HG02642 (cell line): ENCODE measurements at regions not wholly inside any gene's neighbourhood (a gene's known extent, or its start where the extent isn't known, plus 50 kb on each side); places are given as distances from the start of the nearest gene placed in this dataset.

Experiments
- ATAC-seq: cut with Tn5 transposase; IDR thresholded peaks from one replicate; pipeline ENCODE4 v1.9.1; 2021; ENCODE audit warnings: mild to moderate bottlenecking; ENCODE audit not compliant: unreplicated experiment, poor library complexity

DNA sequence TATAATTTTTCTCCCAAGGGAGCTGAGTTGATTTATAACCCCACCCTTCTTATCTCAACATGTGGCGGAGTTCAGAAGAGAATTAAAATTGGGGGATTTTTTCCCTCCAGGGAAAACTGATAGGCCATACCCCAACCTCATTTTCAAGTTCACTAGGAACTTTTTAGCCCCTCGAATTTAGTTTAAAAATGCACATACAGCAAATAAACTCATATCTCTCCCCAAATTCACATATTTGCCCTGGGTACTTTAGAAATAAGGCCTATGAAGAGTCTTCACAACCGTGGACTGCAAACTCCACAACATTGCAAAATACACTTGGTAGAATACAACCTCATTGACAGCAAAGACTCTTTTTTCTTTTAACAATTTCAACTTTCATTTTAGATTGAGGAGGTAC lies 206.7 kb upstream of the LEF1 start:
- ATAC-seq: no peak

DNA sequence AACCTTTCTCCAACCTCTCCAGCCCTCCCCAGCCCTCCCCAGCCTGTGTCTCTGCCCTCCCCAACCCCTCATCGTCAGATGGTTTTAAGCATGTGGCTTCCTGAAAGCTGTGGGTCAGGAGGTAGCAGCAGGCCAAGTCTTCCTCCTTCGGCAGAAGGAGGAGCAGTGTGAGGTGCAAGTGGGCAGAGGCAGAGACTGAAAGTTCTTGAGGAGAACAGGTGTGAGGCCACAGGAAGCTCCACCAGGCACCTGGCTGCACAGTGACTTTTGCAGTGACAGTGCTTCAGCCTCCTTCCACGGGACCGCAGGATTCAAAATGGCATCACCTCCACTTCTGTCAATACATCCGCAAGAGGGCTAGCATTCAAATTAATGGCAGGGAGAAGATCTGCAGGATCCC lies 203.9 kb upstream of the LEF1 start:
- no peak for ATAC-seq

DNA sequence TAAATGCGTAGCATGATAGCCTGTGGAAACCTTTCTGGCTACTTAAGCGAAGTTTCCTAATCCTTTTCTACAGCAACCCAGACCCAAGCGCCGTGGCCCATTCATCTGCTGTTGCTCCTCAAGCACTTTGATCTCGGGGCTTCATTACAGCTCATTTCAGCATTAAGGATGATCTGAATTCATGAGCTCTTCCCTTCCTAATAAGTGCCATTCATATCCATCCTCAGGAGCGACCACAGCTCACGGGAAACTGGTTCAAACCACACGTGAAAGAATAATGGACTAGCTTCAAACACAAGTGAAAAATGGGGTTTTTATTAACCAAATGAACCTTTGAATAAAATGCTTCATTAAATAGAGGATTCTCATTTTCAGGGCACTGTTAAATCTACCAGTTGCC lies 202.6 kb upstream of the LEF1 start:
- ATAC-seq: no peak

DNA sequence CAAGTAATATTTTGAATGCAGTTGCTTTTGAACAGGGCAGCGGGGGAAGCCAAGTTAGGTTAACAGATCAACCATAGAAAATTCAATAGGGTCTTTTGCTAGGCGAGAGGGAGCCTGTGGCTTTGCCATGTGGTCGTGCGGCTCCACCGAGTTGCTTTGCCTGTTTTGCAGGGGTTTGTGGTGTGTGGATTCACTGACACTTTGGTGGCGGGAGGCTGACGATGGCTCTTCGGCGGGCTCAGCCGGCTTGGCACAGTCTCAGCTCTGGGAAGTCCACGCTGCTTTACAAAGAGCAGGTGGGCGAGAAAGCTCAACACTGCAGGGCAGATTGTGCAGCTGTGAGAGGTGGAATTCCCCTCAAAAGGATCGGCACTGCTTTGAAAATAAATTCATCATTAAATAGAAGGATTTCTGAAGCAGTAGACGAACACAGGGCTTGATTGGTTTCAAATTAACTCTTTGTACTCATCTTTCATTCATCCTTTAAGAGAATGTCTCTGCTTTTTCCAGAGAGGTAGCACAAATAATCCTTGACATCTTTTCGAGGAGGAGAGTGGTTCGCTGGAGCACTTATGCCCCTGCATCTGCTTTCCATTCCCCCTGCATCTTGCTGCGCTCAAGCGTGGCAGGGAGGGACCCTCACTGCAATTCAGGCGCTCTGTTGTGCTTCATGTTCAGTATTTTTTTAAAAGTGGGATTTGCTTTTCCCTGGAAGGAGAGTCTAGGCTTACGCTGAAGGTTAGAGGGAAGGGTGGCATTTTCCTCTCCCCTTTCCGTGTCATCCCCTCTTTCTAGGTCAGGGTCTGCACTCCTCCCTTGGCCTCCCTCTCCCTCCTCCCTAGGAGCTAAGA lies 201.8 kb upstream of the LEF1 start:
- no peak for ATAC-seq

DNA sequence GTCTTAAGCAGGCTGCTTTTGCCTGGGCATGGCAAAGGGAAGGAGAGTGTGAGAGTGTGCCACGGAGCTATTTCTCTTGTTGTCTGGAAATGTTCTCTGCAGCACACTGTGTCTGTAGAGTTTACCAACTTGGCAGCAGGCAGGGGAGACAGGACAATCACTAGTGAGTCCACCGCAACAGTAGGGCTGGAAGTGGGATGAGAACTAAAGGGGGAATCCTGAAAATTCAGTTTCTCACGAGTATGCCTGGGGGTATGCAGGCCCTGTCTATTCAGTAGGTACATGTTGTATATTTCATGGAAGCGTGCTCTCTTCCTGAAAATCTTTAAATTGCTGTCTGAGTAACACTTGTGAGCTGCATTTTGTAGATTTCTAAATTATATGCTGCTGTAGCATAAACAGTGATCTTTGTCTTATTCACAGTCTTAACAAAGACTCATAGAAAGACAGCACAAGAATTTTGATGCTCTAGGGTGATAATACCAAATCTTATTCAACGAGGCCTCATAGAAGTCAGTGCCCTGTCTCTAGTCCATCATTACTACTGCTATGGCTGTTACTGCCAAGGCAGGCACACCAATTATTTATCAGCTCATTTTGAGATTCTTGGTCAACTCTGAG lies 200.4 kb upstream of the LEF1 start:
- no peak for ATAC-seq

DNA sequence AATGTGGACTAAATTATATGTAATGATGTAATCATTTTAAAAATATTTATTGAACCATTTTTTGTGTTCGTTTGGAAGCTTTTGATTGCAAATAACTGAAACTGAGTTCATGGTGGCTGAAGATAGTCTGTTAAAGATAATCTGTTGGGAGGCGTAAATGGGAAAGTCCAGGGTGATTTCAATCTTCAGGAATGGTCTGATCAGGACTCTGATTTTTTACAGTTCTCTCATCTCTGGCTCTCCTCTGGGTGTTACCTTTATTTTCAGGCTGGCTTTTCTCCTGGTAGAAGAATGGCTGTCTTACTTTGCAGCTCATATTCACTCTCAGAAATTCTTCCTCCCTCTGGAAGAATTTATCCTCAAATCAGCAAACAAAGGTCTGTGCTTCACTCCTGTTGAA lies 199.0 kb upstream of the LEF1 start:
- no peak for ATAC-seq

DNA sequence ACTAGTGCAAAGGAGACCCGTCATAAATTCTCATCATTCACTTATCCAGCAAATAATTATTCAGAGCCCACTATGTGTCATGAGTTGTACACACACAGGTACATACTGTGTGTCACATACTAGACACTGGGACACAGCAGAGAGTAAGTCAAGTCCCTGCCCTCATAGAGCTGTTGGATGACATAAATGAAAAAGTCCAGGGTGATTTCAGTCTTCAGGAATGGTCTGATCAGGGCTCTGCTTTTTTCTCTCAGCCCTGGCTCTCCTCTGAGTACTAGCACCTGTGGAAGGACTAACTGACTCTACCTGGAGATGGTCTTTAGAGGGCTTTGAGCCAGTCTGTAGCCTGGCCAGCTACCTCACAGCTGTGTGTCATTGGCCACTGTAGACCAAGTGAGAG lies 198.0 kb upstream of the LEF1 start:
- ATAC-seq: no peak

DNA sequence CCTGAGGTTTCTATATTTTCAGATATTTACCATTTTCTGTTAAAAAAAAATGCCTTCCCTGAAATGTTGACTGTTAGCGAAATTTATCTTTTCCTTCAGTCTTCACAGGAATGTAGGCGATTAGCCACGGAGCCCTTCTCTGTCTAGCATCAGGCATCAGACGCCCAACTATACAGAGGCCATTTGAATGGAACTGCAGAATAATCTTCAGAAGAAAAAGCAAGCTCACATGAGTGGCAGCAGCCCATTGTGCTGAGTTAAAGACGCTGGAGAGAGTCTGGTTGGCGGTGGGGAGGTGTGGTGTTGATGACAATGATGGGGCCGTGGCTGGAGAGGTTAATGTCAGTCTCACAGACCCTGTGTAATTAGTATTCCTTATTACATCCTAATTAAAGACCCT lies 196.8 kb upstream of the LEF1 start:
- ATAC-seq: no peak

DNA sequence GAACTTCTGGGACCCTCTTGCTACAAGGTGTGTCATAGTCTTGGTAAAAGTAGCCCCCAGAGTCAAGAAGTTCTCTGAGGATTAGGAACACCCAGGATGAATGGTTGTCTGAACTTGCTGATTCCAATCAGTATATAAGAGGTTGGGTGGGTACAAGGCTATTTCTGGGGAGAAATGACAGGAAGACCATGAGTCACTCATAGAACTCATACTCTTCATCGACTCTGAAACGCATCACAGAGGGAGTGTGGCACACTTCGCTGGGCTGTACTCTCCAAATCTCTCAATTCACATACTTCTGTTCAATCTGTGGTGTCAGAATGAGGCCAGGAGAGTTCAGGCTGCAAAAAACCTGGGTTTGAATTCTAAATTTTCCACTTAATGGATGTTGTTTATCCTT lies 193.2 kb upstream of the LEF1 start:
- ATAC-seq: no peak

DNA sequence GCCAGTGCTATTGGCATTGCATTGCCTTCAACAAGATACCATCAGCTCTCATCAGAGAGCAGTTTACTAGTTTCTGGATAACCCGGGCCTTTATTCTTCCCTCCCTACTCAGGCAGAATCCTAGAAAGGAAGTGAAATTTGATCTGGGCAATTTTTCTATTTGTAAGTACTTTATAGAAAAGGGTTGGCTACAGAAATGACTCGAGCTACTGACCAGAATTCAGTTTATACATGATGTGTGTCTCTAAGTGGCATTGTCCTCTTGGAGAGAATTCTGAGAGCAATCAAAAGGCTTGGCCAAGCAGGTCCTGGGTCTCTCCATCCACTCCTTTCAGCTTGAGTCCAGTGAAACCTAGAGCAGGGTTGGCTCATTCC lies 192.7 kb upstream of the LEF1 start:
- ATAC-seq: no peak

DNA sequence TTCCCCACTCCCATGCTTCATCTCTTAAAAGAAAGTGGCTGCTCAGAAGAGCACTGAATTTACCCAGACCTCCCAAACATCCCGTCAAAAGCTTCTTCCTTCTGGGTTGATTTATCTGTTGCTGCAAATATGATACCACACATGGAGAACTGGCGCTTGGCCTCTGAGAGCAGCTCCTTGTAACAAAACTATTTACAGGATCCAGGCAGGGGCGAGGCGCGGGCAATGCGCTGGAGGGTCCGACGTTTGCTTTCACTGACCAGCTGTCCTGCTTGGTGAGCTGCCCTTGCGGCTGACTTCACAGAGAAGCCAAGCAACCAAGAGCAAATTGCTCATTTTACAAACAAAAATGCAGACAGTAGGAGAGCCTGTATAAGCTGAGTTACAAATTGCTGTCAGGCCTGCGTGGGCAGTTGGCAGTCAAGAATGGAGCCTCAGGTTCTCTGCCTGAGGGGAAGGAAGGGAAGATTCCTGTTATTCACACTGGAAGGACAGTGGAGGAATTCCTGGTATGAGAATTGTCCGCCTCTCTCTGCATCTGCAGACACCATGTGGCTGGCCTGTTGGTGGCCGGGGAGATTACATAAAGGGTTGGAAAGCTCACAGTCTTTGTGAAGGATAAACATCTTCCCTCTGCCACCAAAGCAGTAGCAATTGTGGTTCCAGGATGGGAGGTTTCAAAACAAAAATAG lies 192.2 kb upstream of the LEF1 start:
- no peak for ATAC-seq

DNA sequence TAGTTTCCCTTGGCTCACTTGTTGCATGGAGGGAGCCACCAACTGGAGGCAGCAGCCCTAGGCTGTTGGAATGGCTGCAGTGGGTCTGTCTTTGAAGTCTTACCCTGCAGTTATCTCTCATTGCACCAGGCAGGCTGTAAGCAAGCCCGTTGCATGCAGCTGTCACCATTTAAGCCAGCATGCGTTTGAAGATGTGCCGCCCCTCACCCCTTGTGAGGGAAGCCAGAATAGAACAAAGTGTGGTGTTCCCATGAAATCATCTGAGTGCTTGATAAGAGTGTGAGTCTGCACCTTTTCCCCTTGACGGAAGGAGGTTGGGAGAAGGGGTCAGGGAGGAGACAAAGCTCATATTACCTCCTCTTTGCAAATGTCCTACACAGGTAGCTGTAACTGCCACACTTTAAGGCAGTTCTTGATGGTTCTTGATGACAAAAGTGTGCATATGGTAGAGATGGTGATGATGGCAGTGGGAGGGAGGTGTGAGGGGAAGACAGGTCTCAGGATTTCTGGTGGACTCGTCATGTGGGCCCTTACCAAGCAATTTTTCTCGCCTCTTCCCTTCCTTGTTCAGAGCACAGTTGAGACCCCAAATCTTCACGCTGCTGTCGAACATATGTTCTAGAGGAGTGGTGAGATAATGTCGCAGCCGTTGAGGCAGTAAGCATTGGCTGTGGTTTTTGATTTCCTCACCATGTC lies 191.4 kb upstream of the LEF1 start:
- ATAC-seq: no peak

DNA sequence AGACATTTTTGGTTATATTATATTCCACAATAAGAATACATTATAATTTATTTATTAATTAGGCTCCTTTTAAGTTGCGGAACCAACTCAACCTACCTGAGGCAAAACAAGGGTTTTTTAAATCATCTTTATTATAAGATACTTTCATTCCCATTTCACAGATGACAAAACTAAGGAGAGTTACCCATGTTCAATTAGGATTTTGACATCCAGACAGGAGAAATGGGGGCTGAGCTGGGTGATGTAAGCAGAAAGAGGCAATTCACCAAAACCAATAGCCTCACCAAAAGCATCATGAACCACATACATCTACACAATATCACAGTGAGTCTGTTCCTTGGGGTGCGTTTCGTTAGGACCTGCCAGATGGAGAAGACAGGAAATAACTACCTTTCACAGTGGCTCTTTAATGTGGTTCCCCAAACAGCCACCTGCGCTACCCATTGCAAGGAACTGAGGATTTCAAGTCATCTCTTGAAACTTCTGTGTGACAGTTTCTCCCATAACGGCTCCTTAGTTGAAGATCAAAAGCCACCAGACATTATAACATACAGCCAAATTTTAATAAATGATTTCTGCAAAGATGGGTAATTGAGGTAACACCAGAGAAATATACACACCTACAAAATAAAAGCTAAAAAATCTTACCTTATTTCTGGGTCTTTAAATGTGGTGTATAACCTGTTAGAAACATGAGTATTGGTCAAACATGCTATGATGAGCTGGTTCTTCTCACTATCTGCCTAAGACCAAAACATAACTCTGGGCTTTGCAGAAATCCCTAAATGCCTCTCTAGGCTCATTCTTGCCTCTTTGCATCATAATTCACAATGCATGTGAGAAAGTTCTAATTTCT lies 190.6 kb upstream of the LEF1 start:
- no peak for ATAC-seq

DNA sequence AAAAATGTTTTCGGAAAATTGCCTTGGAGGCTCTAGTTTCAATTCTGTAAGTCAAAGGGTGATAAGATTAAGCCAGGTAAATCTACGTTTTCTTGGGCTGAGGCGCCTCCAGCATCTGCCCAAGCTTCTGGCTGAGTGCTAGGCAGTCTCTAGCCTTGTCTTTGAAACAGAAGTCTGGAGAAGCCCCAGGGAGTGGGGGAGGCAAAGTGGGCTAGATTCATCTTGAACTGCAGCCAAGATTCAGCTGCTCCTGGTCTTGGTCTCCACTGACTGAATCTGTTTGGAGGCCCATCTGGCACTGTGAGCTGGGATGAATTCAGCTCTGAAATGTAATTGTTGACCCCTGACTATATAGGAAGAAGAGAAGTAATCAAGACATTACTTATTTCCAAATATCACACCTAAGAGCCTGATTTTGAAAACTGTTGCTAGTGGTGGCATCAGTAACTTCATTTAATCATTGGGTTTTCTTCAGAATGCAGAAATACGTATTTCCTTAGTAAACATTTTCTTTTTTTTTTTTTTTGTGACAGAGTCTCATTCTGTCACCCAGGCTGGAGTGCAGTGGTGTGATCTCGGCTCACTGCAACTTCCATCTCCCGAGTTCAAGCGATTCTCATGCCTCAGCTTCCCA lies 187.3 kb upstream of the LEF1 start:
- ATAC-seq: no peak

DNA sequence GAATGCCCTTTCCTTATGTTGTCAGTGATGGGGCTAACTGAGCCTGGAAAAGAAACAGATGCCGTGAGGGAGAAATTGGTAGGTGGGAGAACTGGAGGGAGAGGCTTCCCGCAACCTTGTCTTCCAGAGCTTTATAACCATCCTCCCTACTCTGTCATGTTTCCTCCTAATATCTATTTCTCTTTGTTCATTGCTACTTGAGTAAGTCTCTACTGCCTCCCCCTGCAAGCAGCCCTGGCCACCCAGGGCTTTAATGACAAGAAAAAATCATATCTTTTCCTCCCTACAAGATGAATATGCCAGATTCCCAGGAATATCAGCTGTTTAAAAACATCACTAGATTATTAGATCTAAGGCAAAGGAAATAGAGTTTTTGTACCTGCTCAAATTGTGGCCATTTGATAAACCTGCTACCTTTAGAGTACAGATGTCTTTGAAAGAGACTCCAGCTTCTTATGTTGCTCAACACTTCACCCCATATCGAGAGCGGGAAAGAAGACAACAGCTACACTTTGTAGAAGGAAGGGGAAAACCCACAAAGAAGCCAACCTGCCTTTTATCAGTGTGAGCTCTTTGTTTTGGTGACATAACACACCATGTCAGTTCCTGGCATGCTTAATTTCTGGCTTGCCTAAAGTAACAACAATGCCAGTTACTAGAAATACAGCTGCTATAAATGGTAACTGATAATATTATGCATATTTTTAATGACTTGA lies 186.6 kb upstream of the LEF1 start:
- no peak for ATAC-seq

DNA sequence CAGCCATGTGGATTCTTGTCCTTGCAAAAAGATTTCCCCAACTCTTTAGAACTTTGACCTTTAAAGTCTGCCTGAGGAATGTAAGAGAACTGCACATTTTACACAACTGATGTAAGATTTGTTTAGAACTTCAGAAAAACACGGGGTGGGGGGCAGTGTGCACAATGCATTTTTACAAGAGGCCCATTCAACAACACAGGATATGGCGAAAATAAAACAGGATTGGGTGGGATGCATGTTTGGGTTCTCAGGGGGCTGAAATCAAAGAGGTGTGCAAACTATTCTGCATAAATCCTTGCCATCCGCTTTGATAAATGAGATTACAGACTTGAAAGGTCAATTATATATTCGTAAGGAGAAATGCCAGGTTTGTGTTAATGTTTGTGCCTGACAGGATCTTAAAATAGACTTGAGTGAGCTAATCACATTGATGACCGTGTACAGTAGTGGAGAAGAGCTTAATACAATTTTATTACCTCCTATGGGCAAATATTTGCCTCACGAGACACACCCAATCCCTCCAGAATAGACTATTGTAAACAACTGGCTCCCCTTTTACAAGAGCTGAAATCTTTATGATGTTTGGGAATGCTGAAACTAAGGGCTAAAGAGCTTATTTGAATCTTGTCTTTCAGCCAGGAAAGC lies 184.1 kb upstream of the LEF1 start:
- ATAC-seq: no peak

DNA sequence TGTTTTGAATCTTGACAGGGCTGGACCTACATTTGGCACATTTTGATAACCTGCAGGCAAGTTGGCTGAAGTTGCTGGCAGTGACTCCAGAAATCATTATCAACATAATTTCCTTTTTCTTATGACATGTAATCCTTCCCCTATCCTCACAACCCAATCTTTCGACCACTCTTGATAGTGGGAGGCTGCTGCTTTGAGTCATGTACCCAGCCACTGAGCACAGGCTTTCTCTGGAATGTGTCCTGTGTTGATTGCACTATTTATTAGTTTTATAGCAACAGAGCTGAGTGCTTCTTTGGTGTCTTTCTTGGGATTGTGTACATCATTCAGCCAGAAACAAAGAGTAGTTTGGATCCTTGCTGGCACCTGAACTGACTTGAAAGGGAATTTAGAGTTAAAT lies 183.1 kb upstream of the LEF1 start:
- ATAC-seq: no peak

DNA sequence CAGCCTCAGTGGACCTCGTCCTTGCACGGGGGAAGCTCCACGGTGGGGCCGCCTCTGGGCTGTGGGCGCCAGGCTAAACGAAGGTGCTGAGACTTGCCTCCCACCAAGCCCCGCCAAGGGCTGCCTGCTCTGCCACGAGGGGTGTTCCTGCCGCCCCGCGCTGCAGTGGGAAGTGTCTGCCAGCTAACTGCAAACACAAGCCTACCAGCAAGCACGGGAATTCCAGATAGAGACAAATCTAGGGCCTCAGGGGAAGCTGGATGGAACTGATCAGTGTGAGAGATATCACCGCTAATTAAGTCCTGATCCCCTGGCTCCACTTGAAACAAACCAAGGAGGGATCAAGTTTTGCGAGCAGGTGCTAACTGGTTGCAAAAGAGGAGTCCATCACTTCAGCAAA lies 181.6 kb upstream of the LEF1 start:
- no peak for ATAC-seq

DNA sequence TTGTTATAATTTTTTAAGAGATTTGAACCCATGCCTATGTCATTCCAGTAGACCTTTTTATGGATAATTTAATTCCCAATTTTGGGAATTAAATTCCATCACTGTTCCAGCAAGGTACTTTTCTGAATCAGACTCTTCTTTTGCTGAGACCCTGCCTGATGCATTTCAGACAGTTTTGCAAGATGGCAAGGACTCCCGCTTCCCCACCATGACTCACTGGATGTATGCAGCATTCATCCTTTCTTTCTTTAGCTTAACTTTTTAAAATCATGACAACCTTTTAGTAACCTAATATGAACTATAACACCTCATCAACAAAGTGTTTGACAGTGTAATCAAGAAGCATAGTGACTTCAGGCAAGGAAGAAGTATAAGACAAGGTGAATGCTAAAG lies 178.1 kb upstream of the LEF1 start:
- no peak for ATAC-seq
